ENCODE measurements at regions not wholly inside any gene's neighbourhood (a gene's known extent, or its start where the extent isn't known, plus 50 kb on each side); places are given as distances from the start of the nearest gene placed in this dataset.
A peak's percentile ranks its signal among the peaks of the same experiment; 100 is the strongest.

- no peaks in the 10 kb centered on the region for H3K4me1 ChIP-seq (ENCODE audit: control insufficient read depth, insufficient read depth, low read length)
- H3K36me3 ChIP-seq (ENCODE audit: control insufficient read depth in 2 of 2, insufficient read depth in 2 of 2, low read length in 2 of 2): no peaks in the 10 kb centered on the region
- peaks cover 14 to 33% of the 10 kb centered on the region in 2 donors for H3K27me3 ChIP-seq (ENCODE audit: control insufficient read depth in 1 of 2, insufficient read depth in 2 of 2, low read length in 2 of 2)
- no peak overlapping the region for H3K27ac ChIP-seq (ENCODE audit: low read length)
- no peak overlapping the region for H3K9ac ChIP-seq (ENCODE audit: low read length in 2 of 2)
- H3K9me3 ChIP-seq (ENCODE audit: control insufficient read depth in 2 of 2, low read length in 2 of 2): no peaks in the 10 kb centered on the region
- peak overlapping the region in 1 of 2 donors; percentile 15 for H3K4me3 ChIP-seq (ENCODE audit: low read length in 2 of 2)
Measured at GRCh38 chr1:38578271-38578951, 281.2 kb downstream of the RRAGC start.

- Histone ChIP-seq H3K27me3 (ENCODE audit: control insufficient read depth in 1 of 2, insufficient read depth in 2 of 2, low read length in 2 of 2) (peaks cover 14 to 33% of the 10 kb centered on the region in 2 donors), H3K9me3 (ENCODE audit: control insufficient read depth in 2 of 2, low read length in 2 of 2) (no peaks in the 10 kb centered on the region), H3K4me3 (ENCODE audit: low read length in 2 of 2) (no peak overlapping the region), H3K27ac (ENCODE audit: low read length) (no peak overlapping the region), H3K4me1 (ENCODE audit: control insufficient read depth, insufficient read depth, low read length) (no peaks in the 10 kb centered on the region), H3K9ac (ENCODE audit: low read length in 2 of 2) (no peak overlapping the region), H3K36me3 (ENCODE audit: control insufficient read depth in 2 of 2, insufficient read depth in 2 of 2, low read length in 2 of 2) (no peaks in the 10 kb centered on the region)
Measured at GRCh38 chr1:38577937-38578270, 281.7 kb downstream of the RRAGC start.

GRCh38 chr1:38577385-38577784 lies 282.2 kb downstream of the RRAGC start:
- no peak overlapping the region for H3K4me3 ChIP-seq (ENCODE audit: low read length in 2 of 2)
- peaks cover under 1% of the 10 kb centered on the region for H3K4me1 ChIP-seq (ENCODE audit: control insufficient read depth, insufficient read depth, low read length)
- no peaks in the 10 kb centered on the region for H3K36me3 ChIP-seq (ENCODE audit: control insufficient read depth in 2 of 2, insufficient read depth in 2 of 2, low read length in 2 of 2)
- H3K27ac ChIP-seq (ENCODE audit: low read length): no peak overlapping the region
- H3K9ac ChIP-seq (ENCODE audit: low read length in 2 of 2): no peak overlapping the region
- H3K27me3 ChIP-seq (ENCODE audit: control insufficient read depth in 1 of 2, insufficient read depth in 2 of 2, low read length in 2 of 2): peaks cover 14 to 32% of the 10 kb centered on the region in 2 donors
- H3K9me3 ChIP-seq (ENCODE audit: control insufficient read depth in 2 of 2, low read length in 2 of 2): no peaks in the 10 kb centered on the region

- H3K27me3 ChIP-seq (ENCODE audit: control insufficient read depth in 1 of 2, insufficient read depth in 2 of 2, low read length in 2 of 2): peaks cover 14 to 29% of the 10 kb centered on the region in 2 donors
- no peak overlapping the region for H3K4me3 ChIP-seq (ENCODE audit: low read length in 2 of 2)
- H3K9me3 ChIP-seq (ENCODE audit: control insufficient read depth in 2 of 2, low read length in 2 of 2): no peaks in the 10 kb centered on the region
- no peak overlapping the region for H3K9ac ChIP-seq (ENCODE audit: low read length in 2 of 2)
- H3K27ac ChIP-seq (ENCODE audit: low read length): no peak overlapping the region
- H3K4me1 ChIP-seq (ENCODE audit: control insufficient read depth, insufficient read depth, low read length): peaks cover 11% of the 10 kb centered on the region
- no peaks in the 10 kb centered on the region for H3K36me3 ChIP-seq (ENCODE audit: control insufficient read depth in 2 of 2, insufficient read depth in 2 of 2, low read length in 2 of 2)
Measured at GRCh38 chr1:38576241-38576640, 283.3 kb downstream of the RRAGC start.

- Histone ChIP-seq H3K4me3 (ENCODE audit: low read length in 2 of 2) (no peak overlapping the region), H3K9me3 (ENCODE audit: control insufficient read depth in 2 of 2, low read length in 2 of 2) (no peaks in the 10 kb centered on the region), H3K27me3 (ENCODE audit: control insufficient read depth in 1 of 2, insufficient read depth in 2 of 2, low read length in 2 of 2) (peaks cover 0 to 2% of the 10 kb centered on the region in 2 donors), H3K27ac (ENCODE audit: low read length) (peak overlapping the region; percentile 2), H3K9ac (ENCODE audit: low read length in 2 of 2) (no peak overlapping the region), H3K36me3 (ENCODE audit: control insufficient read depth in 2 of 2, insufficient read depth in 2 of 2, low read length in 2 of 2) (no peaks in the 10 kb centered on the region), H3K4me1 (ENCODE audit: control insufficient read depth, insufficient read depth, low read length) (peaks cover 11% of the 10 kb centered on the region)
Measured at GRCh38 chr1:38571726-38572125, 287.8 kb downstream of the RRAGC start.

GRCh38 chr1:38570657-38570975 lies 289.0 kb downstream of the RRAGC start:
- Histone ChIP-seq H3K9ac (ENCODE audit: low read length in 2 of 2) (no peak overlapping the region), H3K4me1 (ENCODE audit: control insufficient read depth, insufficient read depth, low read length) (peaks cover 11% of the 10 kb centered on the region), H3K36me3 (ENCODE audit: control insufficient read depth in 2 of 2, insufficient read depth in 2 of 2, low read length in 2 of 2) (no peaks in the 10 kb centered on the region), H3K27me3 (ENCODE audit: control insufficient read depth in 1 of 2, insufficient read depth in 2 of 2, low read length in 2 of 2) (peaks cover 0 to 2% of the 10 kb centered on the region in 2 donors), H3K4me3 (ENCODE audit: low read length in 2 of 2) (no peak overlapping the region), H3K9me3 (ENCODE audit: control insufficient read depth in 2 of 2, low read length in 2 of 2) (no peaks in the 10 kb centered on the region), H3K27ac (ENCODE audit: low read length) (no peak overlapping the region)

- H3K36me3 ChIP-seq (ENCODE audit: control insufficient read depth in 2 of 2, insufficient read depth in 2 of 2, low read length in 2 of 2): no peaks in the 10 kb centered on the region
- peaks cover 0 to 2% of the 10 kb centered on the region in 2 donors for H3K27me3 ChIP-seq (ENCODE audit: control insufficient read depth in 1 of 2, insufficient read depth in 2 of 2, low read length in 2 of 2)
- H3K9me3 ChIP-seq (ENCODE audit: control insufficient read depth in 2 of 2, low read length in 2 of 2): no peaks in the 10 kb centered on the region
- H3K27ac ChIP-seq (ENCODE audit: low read length): no peak overlapping the region
- peaks cover 13% of the 10 kb centered on the region for H3K4me1 ChIP-seq (ENCODE audit: control insufficient read depth, insufficient read depth, low read length)
- no peak overlapping the region for H3K9ac ChIP-seq (ENCODE audit: low read length in 2 of 2)
- H3K4me3 ChIP-seq (ENCODE audit: low read length in 2 of 2): no peak overlapping the region
Measured at GRCh38 chr1:38569932-38570656, 289.5 kb downstream of the RRAGC start.

GRCh38 chr1:38568061-38568857 lies 291.3 kb downstream of the RRAGC start:
- H3K27me3 ChIP-seq (ENCODE audit: control insufficient read depth in 1 of 2, insufficient read depth in 2 of 2, low read length in 2 of 2): peaks cover 0 to 5% of the 10 kb centered on the region in 2 donors
- no peaks in the 10 kb centered on the region for H3K36me3 ChIP-seq (ENCODE audit: control insufficient read depth in 2 of 2, insufficient read depth in 2 of 2, low read length in 2 of 2)

GRCh38 chr1:38567401-38567800 lies 292.2 kb downstream of the RRAGC start:
- Histone ChIP-seq H3K9me3 (ENCODE audit: control insufficient read depth in 2 of 2, low read length in 2 of 2) (no peaks in the 10 kb centered on the region), H3K27me3 (ENCODE audit: control insufficient read depth in 1 of 2, insufficient read depth in 2 of 2, low read length in 2 of 2) (peaks cover 0 to 5% of the 10 kb centered on the region in 2 donors), H3K4me3 (ENCODE audit: low read length in 2 of 2) (no peak overlapping the region), H3K9ac (ENCODE audit: low read length in 2 of 2) (no peak overlapping the region), H3K36me3 (ENCODE audit: control insufficient read depth in 2 of 2, insufficient read depth in 2 of 2, low read length in 2 of 2) (no peaks in the 10 kb centered on the region), H3K4me1 (ENCODE audit: control insufficient read depth, insufficient read depth, low read length) (peaks cover 19% of the 10 kb centered on the region), H3K27ac (ENCODE audit: low read length) (no peak overlapping the region)

More at GRCh38 chr1:38568061-38568857, 291.3 kb downstream of the RRAGC start:
- Histone ChIP-seq H3K9me3 (ENCODE audit: control insufficient read depth in 2 of 2, low read length in 2 of 2) (no peaks in the 10 kb centered on the region), H3K4me1 (ENCODE audit: control insufficient read depth, insufficient read depth, low read length) (peaks cover 19% of the 10 kb centered on the region), H3K27ac (ENCODE audit: low read length) (no peak overlapping the region), H3K4me3 (ENCODE audit: low read length in 2 of 2) (no peak overlapping the region), H3K9ac (ENCODE audit: low read length in 2 of 2) (no peak overlapping the region)

- Histone ChIP-seq H3K27ac (ENCODE audit: low read length) (no peak overlapping the region), H3K9ac (ENCODE audit: low read length in 2 of 2) (no peak overlapping the region), H3K36me3 (ENCODE audit: control insufficient read depth in 2 of 2, insufficient read depth in 2 of 2, low read length in 2 of 2) (no peaks in the 10 kb centered on the region), H3K4me1 (ENCODE audit: control insufficient read depth, insufficient read depth, low read length) (peaks cover 10% of the 10 kb centered on the region), H3K9me3 (ENCODE audit: control insufficient read depth in 2 of 2, low read length in 2 of 2) (no peaks in the 10 kb centered on the region), H3K4me3 (ENCODE audit: low read length in 2 of 2) (no peak overlapping the region), H3K27me3 (ENCODE audit: control insufficient read depth in 1 of 2, insufficient read depth in 2 of 2, low read length in 2 of 2) (peaks cover 0 to 7% of the 10 kb centered on the region in 2 donors)
Measured at GRCh38 chr1:38565020-38565491, 294.5 kb downstream of the RRAGC start.
